ENCODE measurements at regions not wholly inside any gene's neighbourhood (a gene's known extent, or its start where the extent isn't known, plus 50 kb on each side); places are given as distances from the start of the nearest gene placed in this dataset.

- H3K79me2 ChIP-seq (ENCODE audit: low read length), result no peaks in the 10 kb centered on the region
- no peaks in the 10 kb centered on the region for H3K4me1 ChIP-seq (ENCODE audit: insufficient read depth, low read length)
- TF ChIP-seq EZH2phosphoT487 (IDR thresholded peaks at IDR 0.05; ENCODE audit: borderline replicate concordance, low read length) (no peak), EZH2 (IDR thresholded peaks at IDR 0.05; ENCODE audit: low read length, unreplicated experiment) (no peak)
- TF ChIP-seq, protein P1, sequence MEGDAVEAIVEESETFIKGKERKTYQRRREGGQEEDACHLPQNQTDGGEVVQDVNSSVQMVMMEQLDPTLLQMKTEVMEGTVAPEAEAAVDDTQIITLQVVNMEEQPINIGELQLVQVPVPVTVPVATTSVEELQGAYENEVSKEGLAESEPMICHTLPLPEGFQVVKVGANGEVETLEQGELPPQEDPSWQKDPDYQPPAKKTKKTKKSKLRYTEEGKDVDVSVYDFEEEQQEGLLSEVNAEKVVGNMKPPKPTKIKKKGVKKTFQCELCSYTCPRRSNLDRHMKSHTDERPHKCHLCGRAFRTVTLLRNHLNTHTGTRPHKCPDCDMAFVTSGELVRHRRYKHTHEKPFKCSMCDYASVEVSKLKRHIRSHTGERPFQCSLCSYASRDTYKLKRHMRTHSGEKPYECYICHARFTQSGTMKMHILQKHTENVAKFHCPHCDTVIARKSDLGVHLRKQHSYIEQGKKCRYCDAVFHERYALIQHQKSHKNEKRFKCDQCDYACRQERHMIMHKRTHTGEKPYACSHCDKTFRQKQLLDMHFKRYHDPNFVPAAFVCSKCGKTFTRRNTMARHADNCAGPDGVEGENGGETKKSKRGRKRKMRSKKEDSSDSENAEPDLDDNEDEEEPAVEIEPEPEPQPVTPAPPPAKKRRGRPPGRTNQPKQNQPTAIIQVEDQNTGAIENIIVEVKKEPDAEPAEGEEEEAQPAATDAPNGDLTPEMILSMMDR (conservative IDR thresholded peaks at IDR 0.05; ENCODE audit: low read depth, low read length), result no peak
- intact Hi-C loops (cut with micrococcal nuclease), result no loop called here
- DNase-seq (no peak), ATAC-seq (no peak)
- H3K9me2 ChIP-seq (replicated peaks; ENCODE audit: low read length), result no peaks in the 10 kb centered on the region
- H3F3A ChIP-seq (ENCODE audit: low read length, unreplicated experiment), result no peaks in the 10 kb centered on the region
- H3K27me3 ChIP-seq (ENCODE audit: low read length), result no peaks in the 10 kb centered on the region
- no peak overlapping the region for H2AFZ ChIP-seq (ENCODE audit: low read length)
- H4K20me1 ChIP-seq (ENCODE audit: low read length), result no peaks in the 10 kb centered on the region
- no TSS peak for BruUV-seq (replicated peaks)
- H3K9me3 ChIP-seq (ENCODE audit: low read length), result no peaks in the 10 kb centered on the region
- POLR2A ChIA-PET (ENCODE audit: unreplicated experiment), result no interaction called here
- no peak overlapping the region for H3K4me2 ChIP-seq (ENCODE audit: low read length)
- H3K36me3 ChIP-seq (ENCODE audit: low read depth, low read length), result no peaks in the 10 kb centered on the region
- H3K27ac ChIP-seq (ENCODE audit: low read length), result no peak overlapping the region
- no peak overlapping the region for H3K9ac ChIP-seq (ENCODE audit: low read length)
- CTCF ChIA-PET, result no interaction called here
- H3K4me3 ChIP-seq (ENCODE audit: low read length), result no peak overlapping the region
These were observed 66.3 kb downstream of the C9orf50 start for GRCh38 chr9:129554649-129555048.

- ATAC-seq (no peak), DNase-seq (no peak)
- intact Hi-C loops (cut with micrococcal nuclease), result no loop called here
- no peaks in the 10 kb centered on the region for H3K79me2 ChIP-seq (ENCODE audit: low read length)
- no peaks in the 10 kb centered on the region for H3K36me3 ChIP-seq (ENCODE audit: low read depth, low read length)
- H3K9ac ChIP-seq (ENCODE audit: low read length), result no peak overlapping the region
- H3K9me3 ChIP-seq (ENCODE audit: low read length), result no peaks in the 10 kb centered on the region
- H3F3A ChIP-seq (ENCODE audit: low read length, unreplicated experiment), result no peaks in the 10 kb centered on the region
- ChIA-PET CTCF (no interaction called here), POLR2A (ENCODE audit: unreplicated experiment) (no interaction called here)
- no peaks in the 10 kb centered on the region for H4K20me1 ChIP-seq (ENCODE audit: low read length)
- no peaks in the 10 kb centered on the region for H3K27me3 ChIP-seq (ENCODE audit: low read length)
- no peak overlapping the region for H3K4me3 ChIP-seq (ENCODE audit: low read length)
- TF ChIP-seq, protein P1 (conservative IDR thresholded peaks at IDR 0.05; ENCODE audit: low read depth, low read length), result no peak
- TF ChIP-seq EZH2phosphoT487 (IDR thresholded peaks at IDR 0.05; ENCODE audit: borderline replicate concordance, low read length) (no peak), EZH2 (IDR thresholded peaks at IDR 0.05; ENCODE audit: low read length, unreplicated experiment) (no peak)
- H3K4me2 ChIP-seq (ENCODE audit: low read length), result no peak overlapping the region
- H3K4me1 ChIP-seq (ENCODE audit: insufficient read depth, low read length), result no peaks in the 10 kb centered on the region
- no TSS peak for BruUV-seq (replicated peaks)
- H3K27ac ChIP-seq (ENCODE audit: low read length), result no peak overlapping the region
- H2AFZ ChIP-seq (ENCODE audit: low read length), result no peak overlapping the region
- no peaks in the 10 kb centered on the region for H3K9me2 ChIP-seq (replicated peaks; ENCODE audit: low read length)
These were observed 67.6 kb downstream of the C9orf50 start for GRCh38 chr9:129553277-129553676.

- CTCF ChIA-PET, result interaction anchor here (0.6 kb wide), 1 partner anchor 70 kb away, joined by 8 read pairs; no protein-coding TSS in a partner anchor
- no peak overlapping the region for H3K27ac ChIP-seq (ENCODE audit: low read length)
These were observed 68.8 kb downstream of the C9orf50 start for GRCh38 chr9:129552064-129552463.

More at GRCh38 chr9:129552064-129552463, 68.8 kb downstream of the C9orf50 start:
- POLR2A ChIA-PET (ENCODE audit: unreplicated experiment), result no interaction called here
- Histone ChIP-seq H3K4me3 (ENCODE audit: low read length) (no peak overlapping the region), H3K79me2 (ENCODE audit: low read length) (no peaks in the 10 kb centered on the region), H3K4me2 (ENCODE audit: low read length) (no peak overlapping the region), H3K27me3 (ENCODE audit: low read length) (no peaks in the 10 kb centered on the region), H3K4me1 (ENCODE audit: insufficient read depth, low read length) (no peaks in the 10 kb centered on the region), H3K36me3 (ENCODE audit: low read depth, low read length) (no peaks in the 10 kb centered on the region), H2AFZ (ENCODE audit: low read length) (no peak overlapping the region), H3K9ac (ENCODE audit: low read length) (no peak overlapping the region), H3K9me2 (replicated peaks; ENCODE audit: low read length) (no peaks in the 10 kb centered on the region), H4K20me1 (ENCODE audit: low read length) (no peaks in the 10 kb centered on the region), H3F3A (ENCODE audit: low read length, unreplicated experiment) (no peaks in the 10 kb centered on the region), H3K9me3 (ENCODE audit: low read length) (no peaks in the 10 kb centered on the region)
- intact Hi-C loops (cut with micrococcal nuclease), result no loop called here
- no peak for TF ChIP-seq EZH2phosphoT487 (IDR thresholded peaks at IDR 0.05; ENCODE audit: borderline replicate concordance, low read length)
- TF ChIP-seq, protein P1 (conservative IDR thresholded peaks at IDR 0.05; ENCODE audit: low read depth, low read length), result no peak
- TF ChIP-seq EZH2 (IDR thresholded peaks at IDR 0.05; ENCODE audit: low read length, unreplicated experiment), result no peak
- ATAC-seq (no peak), DNase-seq (no peak)
- no TSS peak for BruUV-seq (replicated peaks)

Measured in PC-3 (cell line).